D341Med (cell line): ENCODE measurements at regions not wholly inside any gene's neighbourhood (a gene's known extent, or its start where the extent isn't known, plus 50 kb on each side); places are given as distances from the start of the nearest gene placed in this dataset.

Experiments used
- DNase-seq: peaks from one replicate; pipeline ENCODE4 v3.0.0; 2012; ENCODE audit warnings: low spot score

DNA sequence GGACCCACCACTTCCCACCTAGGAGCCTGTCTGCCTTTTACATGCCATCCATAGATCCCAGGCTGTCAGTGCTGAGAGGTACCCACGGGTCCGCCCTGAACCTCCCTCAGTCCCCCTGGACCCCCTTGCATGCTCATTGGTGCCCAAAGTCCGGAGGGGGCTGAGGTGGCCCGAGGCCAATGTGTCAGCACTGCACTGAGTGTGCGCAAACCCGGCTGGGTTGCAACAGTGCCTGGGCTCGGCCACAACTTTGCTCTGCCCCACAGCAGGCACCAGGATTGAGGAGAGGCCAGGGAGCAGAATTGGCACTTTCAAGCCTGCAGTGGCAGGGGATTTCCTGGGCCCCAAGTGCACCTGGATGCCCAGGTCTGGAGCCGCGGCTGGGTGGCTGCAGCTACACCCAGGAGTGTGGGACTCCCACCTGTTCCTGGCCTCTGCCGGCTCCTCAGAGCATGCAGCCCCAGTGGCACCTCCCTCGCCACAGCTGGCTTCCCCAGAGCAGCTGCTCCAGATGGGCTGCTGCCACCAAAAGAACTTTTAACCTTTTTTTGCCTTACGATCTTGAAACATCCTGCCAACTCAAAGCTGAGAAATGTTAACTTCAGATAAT lies 837.0 kb downstream of the SLITRK6 start:
- DNase-seq = no peak

- no peak for DNase-seq
Measured at GRCh38 chr13:84961023-84961422, 838.2 kb downstream of the SLITRK6 start.

DNA sequence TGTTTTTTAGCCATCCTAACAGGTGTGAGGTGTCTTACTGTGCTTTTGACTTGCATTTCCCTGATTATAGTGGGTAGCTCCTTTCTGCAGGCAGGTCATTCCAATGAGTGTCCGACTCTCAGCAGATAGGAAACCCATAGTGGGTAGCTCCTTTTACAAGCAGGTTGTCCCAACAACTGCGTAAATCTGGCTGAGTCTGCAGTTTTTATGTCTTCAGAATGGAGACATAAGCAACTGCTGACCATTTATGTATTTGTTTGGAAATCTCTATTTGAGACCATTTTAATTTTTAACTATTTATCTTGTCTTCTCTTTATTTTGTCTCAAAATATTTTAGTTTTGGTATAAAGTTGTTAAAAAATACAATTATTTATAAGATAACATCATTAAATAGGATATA lies 839.4 kb downstream of the SLITRK6 start:
- no peak for DNase-seq

GRCh38 chr13:84954636-84955035 lies 844.6 kb downstream of the SLITRK6 start:
- DNase-seq = no peak

DNA sequence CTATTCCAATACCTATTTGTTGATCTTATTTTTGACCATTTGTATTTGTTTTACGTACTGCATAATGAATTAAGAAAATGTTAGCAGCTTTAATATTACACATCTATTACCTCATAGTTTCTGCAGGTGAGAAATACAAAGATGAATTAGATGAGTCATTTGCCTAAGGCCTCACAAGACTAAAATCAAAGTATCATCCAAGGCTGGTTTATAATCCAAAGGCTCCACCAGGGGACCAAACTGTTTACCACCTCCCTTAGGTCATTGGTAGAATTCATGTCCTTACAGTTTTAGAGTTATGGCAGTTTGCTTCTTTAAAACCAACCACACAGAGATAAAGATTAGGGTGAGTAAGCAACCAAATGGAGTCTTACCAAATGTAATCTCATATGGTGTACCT lies 848.1 kb downstream of the SLITRK6 start:
- DNase-seq = no peak

DNA sequence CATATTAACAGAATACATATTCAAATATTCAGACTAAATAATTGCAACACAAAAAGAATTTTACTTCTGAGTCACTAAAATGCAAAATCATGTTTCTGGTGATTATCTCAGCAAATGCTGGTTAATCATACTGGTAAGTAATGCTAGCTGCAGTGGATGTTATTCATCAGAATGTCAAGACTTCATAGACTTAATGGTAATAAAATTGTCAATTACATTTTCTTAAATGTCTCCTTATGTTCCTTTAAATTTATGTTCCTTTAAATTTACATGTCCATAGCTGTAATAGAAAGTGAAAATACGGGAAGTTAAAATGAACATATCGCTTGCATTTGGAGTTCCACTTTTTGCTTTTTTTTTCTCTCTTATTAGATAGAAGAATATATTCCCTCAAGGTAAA lies 853.0 kb downstream of the SLITRK6 start:
- no peak for DNase-seq

- no peak for DNase-seq
Measured at GRCh38 chr13:84940798-84941197, 858.4 kb downstream of the SLITRK6 start.

GRCh38 chr13:84940167-84940566 lies 859.1 kb downstream of the SLITRK6 start:
- DNase-seq = no peak

DNA sequence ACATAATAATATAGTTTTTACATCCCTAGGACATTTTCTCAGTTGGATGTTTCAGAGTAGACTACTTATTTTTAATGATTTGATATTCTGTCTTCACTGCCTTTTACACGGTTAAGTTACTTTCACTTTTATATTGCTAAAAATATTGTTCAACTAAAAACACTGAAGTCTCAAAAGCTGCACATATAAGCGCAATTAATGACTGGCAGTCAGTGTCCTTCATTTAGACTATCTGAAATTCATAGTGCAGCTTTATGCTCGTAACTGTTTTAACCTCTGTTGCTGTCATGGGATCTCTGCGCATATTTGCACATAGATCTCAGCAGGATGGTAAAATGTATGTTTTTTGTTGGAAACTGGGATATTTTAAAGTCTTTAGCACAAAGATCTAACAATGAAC lies 864.3 kb downstream of the SLITRK6 start:
- no peak for DNase-seq

DNA sequence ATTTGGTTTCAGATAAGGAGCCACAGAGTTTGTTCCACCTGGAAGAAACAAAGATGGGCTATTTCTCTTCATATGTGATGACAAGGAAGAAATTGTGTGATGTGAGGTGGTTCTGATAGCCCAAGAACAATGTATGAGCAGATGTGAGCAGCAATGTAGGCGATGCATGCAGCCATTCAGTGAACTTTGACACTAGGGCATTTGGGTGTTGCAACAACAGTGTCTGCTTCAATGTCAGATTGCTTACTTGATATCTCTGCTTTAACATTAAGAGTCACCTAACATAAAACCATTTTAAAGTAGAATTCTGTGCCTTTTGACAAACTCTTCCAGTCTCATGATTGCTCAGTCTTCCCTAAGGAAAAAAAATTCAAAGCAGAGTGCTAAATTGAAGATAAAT lies 865.4 kb downstream of the SLITRK6 start:
- DNase-seq = no peak

GRCh38 chr13:84931264-84931663 lies 868.0 kb downstream of the SLITRK6 start:
- DNase-seq = no peak

GRCh38 chr13:84927442-84928169 lies 871.6 kb downstream of the SLITRK6 start:
- DNase-seq = no peak

- no peak for DNase-seq
Measured at GRCh38 chr13:84925443-84925842, 873.8 kb downstream of the SLITRK6 start.

DNA sequence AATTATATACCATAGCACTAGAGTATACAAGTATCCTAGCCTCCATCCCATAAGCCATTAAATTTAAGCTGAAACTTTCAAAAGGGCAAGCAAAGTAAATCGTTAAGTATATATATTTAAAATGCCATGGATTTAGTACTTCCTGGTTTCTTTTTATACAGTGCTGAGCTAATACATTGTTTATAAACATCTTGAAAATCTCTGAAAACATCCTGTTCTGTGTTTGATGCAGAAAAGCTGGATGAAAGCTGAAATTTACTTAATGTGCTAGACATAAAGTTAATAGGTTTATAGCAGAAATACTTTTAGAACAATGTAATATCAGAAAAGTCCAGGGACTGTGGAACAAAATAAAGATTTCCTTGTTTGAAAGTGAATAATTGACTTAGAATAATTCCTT lies 875.4 kb downstream of the SLITRK6 start:
- no peak for DNase-seq

- no peak for DNase-seq
Measured at GRCh38 chr13:84917252-84917878, 881.9 kb downstream of the SLITRK6 start.

GRCh38 chr13:84912720-84913119 lies 886.5 kb downstream of the SLITRK6 start:
- no peak for DNase-seq

- DNase-seq = no peak
Measured at GRCh38 chr13:84910423-84910822, 888.8 kb downstream of the SLITRK6 start.

GRCh38 chr13:84903391-84903790 lies 895.8 kb downstream of the SLITRK6 start:
- DNase-seq = no peak

DNA sequence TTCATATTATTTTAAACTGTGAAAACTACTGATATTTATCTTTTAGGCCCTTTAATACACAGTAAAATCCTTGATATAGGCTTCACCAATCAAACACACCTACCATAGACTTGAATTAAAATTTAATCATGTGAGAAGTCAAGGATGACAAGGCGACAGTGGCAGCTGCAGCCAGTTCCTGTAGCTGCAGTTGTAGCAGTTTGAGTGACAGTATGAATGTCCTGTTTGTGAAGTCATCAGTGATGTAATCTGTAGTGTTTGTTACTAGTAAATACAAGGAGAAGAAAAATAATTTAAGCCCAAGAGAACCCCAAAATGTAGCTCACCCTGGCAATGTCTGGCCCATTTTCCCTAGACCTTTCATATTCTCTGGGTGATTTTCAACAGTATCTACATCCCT lies 897.0 kb downstream of the SLITRK6 start:
- no peak for DNase-seq

GRCh38 chr13:84896128-84896527 lies 903.1 kb downstream of the SLITRK6 start:
- DNase-seq = peak; percentile 27

DNA sequence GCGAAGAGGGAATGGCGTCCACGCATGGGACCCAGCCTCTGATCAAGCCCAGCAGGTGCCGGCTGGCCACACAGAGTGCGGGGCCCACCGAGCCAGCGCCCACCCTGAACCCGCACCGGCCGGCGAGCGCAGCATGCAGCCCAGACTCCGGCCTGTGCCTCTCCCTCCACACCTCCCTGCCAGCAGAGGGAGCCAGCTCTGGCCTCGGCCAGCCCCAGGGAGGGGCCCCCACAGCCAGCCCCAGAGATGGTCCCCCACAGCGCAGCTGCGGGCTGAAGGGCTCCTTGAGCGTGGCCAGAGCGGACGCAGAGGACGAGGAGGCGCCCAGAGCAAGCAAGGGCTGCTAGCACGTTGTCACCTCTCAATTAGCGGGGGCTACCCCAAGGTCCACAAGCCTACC lies 904.5 kb downstream of the SLITRK6 start:
- DNase-seq = no peak

GRCh38 chr13:84885868-84886267 lies 913.4 kb downstream of the SLITRK6 start:
- no peak for DNase-seq

DNA sequence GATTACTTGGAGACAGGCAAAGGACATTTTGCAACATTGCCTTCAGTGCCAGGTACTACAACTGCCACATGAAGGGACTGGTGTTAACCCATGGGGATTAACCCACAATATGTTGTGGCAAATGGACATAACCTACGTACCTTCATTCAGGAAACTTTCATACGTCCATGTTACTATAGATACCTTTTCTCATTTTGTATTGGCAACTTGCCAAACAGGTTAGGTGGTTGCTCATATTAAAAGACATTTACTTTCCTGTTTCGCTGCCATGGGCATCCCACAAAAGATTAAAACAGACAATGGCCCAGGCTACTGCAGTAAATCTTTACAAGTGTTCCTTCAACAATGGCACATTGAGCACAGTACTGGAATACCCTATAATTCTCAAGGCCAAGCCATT lies 925.3 kb downstream of the SLITRK6 start:
- DNase-seq = no peak

GRCh38 chr13:84870190-84870589 lies 929.0 kb downstream of the SLITRK6 start:
- DNase-seq = no peak
